ENCODE measurements at regions not wholly inside any gene's neighbourhood (a gene's known extent, or its start where the extent isn't known, plus 50 kb on each side); places are given as distances from the start of the nearest gene placed in this dataset.

DNA sequence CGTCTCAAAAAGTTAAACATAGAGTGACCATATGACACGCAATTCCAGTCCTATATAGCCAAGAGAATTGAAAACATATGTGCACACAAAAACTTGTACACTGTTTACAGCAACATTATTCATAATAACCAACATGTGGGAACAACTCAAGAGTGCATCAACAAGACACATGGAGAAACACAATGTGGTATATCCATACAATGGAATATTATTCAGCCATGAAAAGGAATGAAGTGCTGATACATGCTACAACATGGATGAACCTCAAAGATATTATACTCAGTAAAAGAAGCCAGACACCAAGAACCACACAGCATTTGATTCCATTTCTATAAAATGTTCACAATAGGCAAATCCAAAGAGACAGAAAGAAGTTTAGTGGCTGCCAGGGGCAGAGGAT is 317.0 kb downstream of the NSG2 start:
- no peak for DNase-seq
- Mint-ChIP-seq H3K36me3 (ENCODE audit: low read depth) (no peaks in the 10 kb centered on the region), H3K9me3 (peaks cover 14% of the 10 kb centered on the region), H3K4me3 (no peak overlapping the region), H3K27me3 (ENCODE audit: low read depth) (no peaks in the 10 kb centered on the region), H3K4me1 (ENCODE audit: low read depth) (no peaks in the 10 kb centered on the region), H3K27ac (no peak overlapping the region)
- intact Hi-C loops (cut with micrococcal nuclease) = no loop called here
- CTCF ChIA-PET = no interaction called here

DNA sequence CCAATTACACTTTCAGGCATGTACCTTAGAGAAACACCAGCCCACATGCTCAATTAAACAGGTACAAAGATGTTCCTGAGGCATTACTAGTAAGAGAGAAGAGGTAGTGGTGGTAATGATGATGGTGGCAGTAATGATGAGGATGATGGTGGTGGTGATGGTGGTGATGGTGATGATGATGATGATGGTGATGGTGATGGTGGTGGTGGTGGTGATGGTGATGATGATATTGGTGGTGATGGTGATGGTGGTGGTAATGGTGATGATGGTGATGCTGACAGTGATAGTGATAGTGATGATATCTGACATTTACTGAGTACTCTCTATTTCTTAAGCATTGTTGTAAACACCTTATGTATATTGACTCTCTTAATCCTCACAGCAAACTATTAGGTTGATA is 318.4 kb downstream of the NSG2 start:
- no peak for DNase-seq
- Mint-ChIP-seq H3K4me3 (no peak overlapping the region), H3K27me3 (ENCODE audit: low read depth) (no peaks in the 10 kb centered on the region), H3K36me3 (ENCODE audit: low read depth) (no peaks in the 10 kb centered on the region), H3K9me3 (peaks cover 14% of the 10 kb centered on the region), H3K27ac (no peak overlapping the region), H3K4me1 (ENCODE audit: low read depth) (no peaks in the 10 kb centered on the region)
- intact Hi-C loops (cut with micrococcal nuclease) = no loop called here
- CTCF ChIA-PET = no interaction called here

DNA sequence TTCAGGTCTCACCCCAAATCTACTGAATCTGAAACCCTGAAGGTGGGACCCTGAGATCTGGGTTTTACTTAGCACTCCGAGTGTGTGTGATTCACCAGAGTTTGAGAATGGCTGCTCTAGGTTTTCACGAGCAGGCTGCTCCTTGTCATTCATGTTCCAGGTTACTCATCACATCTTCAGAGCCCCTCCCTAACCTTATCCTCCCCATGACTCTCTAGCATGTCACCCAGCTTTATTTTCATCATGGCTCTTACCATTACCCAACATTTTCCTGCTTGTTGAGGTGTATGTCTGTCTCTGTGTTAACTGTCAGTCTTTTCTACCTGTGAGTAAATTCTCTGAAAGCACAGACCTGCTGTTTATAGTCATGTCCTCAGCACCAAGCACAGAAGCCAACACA is 319.2 kb downstream of the NSG2 start:
- CTCF ChIA-PET = no interaction called here

GRCh38 chr5:174371600-174372094 is 326.1 kb downstream of the NSG2 start:
- no peak for DNase-seq
- H3K4me1 Mint-ChIP-seq (ENCODE audit: low read depth) = no peaks in the 10 kb centered on the region
- intact Hi-C loops (cut with micrococcal nuclease) = no loop called here
- peaks cover 2% of the 10 kb centered on the region for H3K9me3 Mint-ChIP-seq
- peaks cover 6% of the 10 kb centered on the region for H3K27me3 Mint-ChIP-seq (ENCODE audit: low read depth)
- H3K27ac Mint-ChIP-seq = no peak overlapping the region
- no peak overlapping the region for H3K4me3 Mint-ChIP-seq
- CTCF ChIA-PET = no interaction called here
- H3K36me3 Mint-ChIP-seq (ENCODE audit: low read depth) = no peaks in the 10 kb centered on the region

More for the DNA sequence above, 319.2 kb downstream of the NSG2 start:
- H3K9me3 Mint-ChIP-seq = peaks cover 13% of the 10 kb centered on the region
- H3K27me3 Mint-ChIP-seq (ENCODE audit: low read depth) = no peaks in the 10 kb centered on the region
- H3K4me1 Mint-ChIP-seq (ENCODE audit: low read depth) = no peaks in the 10 kb centered on the region
- DNase-seq = no peak
- intact Hi-C loops (cut with micrococcal nuclease) = no loop called here
- H3K4me3 Mint-ChIP-seq = no peak overlapping the region
- no peaks in the 10 kb centered on the region for H3K36me3 Mint-ChIP-seq (ENCODE audit: low read depth)
- no peak overlapping the region for H3K27ac Mint-ChIP-seq

DNA sequence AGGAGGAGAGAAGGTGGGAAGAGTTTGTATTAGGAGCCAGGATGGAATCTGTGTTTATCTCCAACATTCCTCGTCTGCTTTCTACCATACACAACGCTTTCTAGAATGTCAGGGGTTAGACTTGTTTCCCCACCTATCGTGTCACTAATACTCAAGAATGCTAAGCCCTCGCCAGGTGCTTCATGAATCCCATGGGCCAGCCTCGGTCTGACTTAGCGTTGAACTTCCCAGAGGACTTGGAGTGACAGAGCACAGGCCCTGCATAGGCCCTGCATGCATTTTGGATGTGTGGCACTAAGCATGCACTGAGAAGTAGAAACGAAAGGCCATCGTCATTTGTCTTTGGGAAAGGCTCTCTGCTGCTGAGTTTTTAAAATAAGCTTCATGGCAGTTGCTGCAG is 328.7 kb downstream of the NSG2 start:
- intact Hi-C loops (cut with micrococcal nuclease) = no loop called here
- CTCF ChIA-PET = no interaction called here
- no peaks in the 10 kb centered on the region for H3K4me1 Mint-ChIP-seq (ENCODE audit: low read depth)
- no peak for DNase-seq
- no peaks in the 10 kb centered on the region for H3K36me3 Mint-ChIP-seq (ENCODE audit: low read depth)
- no peak overlapping the region for H3K27ac Mint-ChIP-seq
- peaks cover 6% of the 10 kb centered on the region for H3K27me3 Mint-ChIP-seq (ENCODE audit: low read depth)
- H3K9me3 Mint-ChIP-seq = peaks cover 2% of the 10 kb centered on the region
- H3K4me3 Mint-ChIP-seq = no peak overlapping the region

DNA sequence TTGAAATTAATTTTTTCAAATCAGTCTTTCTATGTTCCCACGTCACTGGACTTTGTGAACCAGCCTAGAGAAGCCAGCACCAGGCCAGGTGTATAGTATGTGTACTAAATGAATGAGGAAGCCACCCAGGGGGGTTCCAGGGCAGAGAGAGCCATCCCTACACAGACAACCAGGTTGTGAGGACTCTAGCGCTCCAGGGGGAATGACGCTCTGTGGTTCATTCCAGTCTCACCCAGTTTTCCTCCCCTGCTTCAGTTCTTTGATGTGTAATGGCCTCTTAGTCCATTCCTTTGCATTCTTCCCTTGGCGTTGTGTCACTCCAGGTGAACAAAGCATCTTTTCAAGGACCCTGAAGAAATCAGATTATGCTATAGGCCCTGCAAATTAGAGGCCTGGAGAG is 330.6 kb downstream of the NSG2 start:
- no peaks in the 10 kb centered on the region for H3K4me1 Mint-ChIP-seq (ENCODE audit: low read depth)
- intact Hi-C loops (cut with micrococcal nuclease) = no loop called here
- CTCF ChIA-PET = no interaction called here
- DNase-seq = no peak
- no peak overlapping the region for H3K4me3 Mint-ChIP-seq
- H3K36me3 Mint-ChIP-seq (ENCODE audit: low read depth) = no peaks in the 10 kb centered on the region
- no peak overlapping the region for H3K27ac Mint-ChIP-seq
- peaks cover 2% of the 10 kb centered on the region for H3K9me3 Mint-ChIP-seq
- H3K27me3 Mint-ChIP-seq (ENCODE audit: low read depth) = peaks cover 6% of the 10 kb centered on the region

GRCh38 chr5:174376726-174377373 is 331.3 kb downstream of the NSG2 start:
- Mint-ChIP-seq H3K4me1 (ENCODE audit: low read depth) (no peaks in the 10 kb centered on the region), H3K4me3 (no peak overlapping the region), H3K36me3 (ENCODE audit: low read depth) (no peaks in the 10 kb centered on the region), H3K27me3 (ENCODE audit: low read depth) (peaks cover 3% of the 10 kb centered on the region), H3K27ac (no peak overlapping the region), H3K9me3 (peaks cover 2% of the 10 kb centered on the region)
- intact Hi-C loops (cut with micrococcal nuclease) = no loop called here
- DNase-seq = no peak
- CTCF ChIA-PET = no interaction called here

DNA sequence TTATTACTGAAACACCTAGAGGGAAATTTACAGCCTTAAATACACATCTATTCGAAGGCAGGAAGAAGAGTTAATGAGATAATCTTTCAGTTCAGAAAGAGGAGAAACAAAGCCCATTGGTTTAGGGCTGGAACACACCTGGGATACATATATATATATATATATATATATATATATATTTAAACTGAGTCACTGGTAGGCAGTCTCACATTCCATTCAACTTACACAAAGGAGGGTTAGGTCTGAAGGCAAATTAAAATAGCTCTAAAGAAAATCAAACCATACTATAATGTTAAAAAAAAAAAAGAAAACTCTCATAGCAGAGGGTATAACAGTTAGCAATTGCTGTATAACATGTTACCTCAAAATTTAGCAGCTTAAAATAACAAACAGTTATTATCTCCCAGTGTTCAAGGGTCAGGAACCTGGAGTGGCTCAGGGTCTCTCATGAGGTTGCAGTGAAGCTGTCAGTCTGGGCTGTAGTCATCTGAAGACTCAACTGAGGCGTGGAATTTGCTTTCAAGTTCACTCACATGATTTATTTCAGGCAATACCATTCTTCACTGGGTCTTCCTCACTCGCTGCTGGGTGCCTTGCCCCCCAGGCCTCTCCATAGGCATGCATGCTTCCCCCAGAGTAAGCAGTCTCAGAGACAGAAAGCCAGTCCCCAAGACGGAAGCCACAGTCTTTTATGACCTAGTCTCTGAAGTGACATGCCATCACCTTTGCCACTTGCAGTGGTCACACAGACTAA is 332.8 kb downstream of the NSG2 start:
- Mint-ChIP-seq H3K27ac (no peak overlapping the region), H3K36me3 (ENCODE audit: low read depth) (no peaks in the 10 kb centered on the region), H3K4me1 (ENCODE audit: low read depth) (no peaks in the 10 kb centered on the region), H3K27me3 (ENCODE audit: low read depth) (peaks cover 5% of the 10 kb centered on the region), H3K4me3 (no peak overlapping the region), H3K9me3 (peaks cover 1% of the 10 kb centered on the region)
- CTCF ChIA-PET = interaction anchor here (0.6 kb wide), 1 partner anchor 33 kb away, joined by 3 read pairs; no protein-coding TSS in a partner anchor
- intact Hi-C loops (cut with micrococcal nuclease) = no loop called here
- no peak for DNase-seq

- CTCF ChIA-PET = no interaction called here
- no peaks in the 10 kb centered on the region for H3K36me3 Mint-ChIP-seq (ENCODE audit: low read depth)
- no peak overlapping the region for H3K27ac Mint-ChIP-seq
- no peak for DNase-seq
- intact Hi-C loops (cut with micrococcal nuclease) = no loop called here
- no peaks in the 10 kb centered on the region for H3K9me3 Mint-ChIP-seq
- no peak overlapping the region for H3K4me3 Mint-ChIP-seq
- H3K27me3 Mint-ChIP-seq (ENCODE audit: low read depth) = peaks cover 5% of the 10 kb centered on the region
- H3K4me1 Mint-ChIP-seq (ENCODE audit: low read depth) = no peaks in the 10 kb centered on the region
Measured at GRCh38 chr5:174380311-174380710, 334.8 kb downstream of the NSG2 start.

DNA sequence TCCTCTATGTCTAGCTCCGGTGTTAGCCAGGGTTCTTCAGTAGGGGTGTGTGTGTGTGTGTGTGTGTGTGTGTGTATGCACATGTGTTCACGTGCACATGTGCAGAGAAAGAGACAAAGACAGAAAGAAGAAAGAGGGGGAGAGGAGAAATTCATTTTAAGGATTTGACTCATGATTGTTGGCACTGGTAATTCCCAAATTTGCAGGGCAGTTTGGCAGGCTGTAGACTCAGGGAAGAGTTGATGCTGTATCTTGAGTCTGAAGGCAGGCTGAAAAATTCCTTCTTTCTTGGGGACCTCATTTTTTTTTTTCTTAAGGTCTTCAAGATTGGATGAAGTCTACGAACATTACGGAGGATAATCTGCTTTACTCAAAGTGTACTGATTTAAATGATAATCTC is 335.7 kb downstream of the NSG2 start:
- no peak for DNase-seq
- no peaks in the 10 kb centered on the region for H3K9me3 Mint-ChIP-seq
- H3K36me3 Mint-ChIP-seq (ENCODE audit: low read depth) = no peaks in the 10 kb centered on the region
- H3K4me1 Mint-ChIP-seq (ENCODE audit: low read depth) = no peaks in the 10 kb centered on the region
- H3K4me3 Mint-ChIP-seq = no peak overlapping the region
- peaks cover 12% of the 10 kb centered on the region for H3K27me3 Mint-ChIP-seq (ENCODE audit: low read depth)
- CTCF ChIA-PET = no interaction called here
- intact Hi-C loops (cut with micrococcal nuclease) = no loop called here
- H3K27ac Mint-ChIP-seq = no peak overlapping the region

DNA sequence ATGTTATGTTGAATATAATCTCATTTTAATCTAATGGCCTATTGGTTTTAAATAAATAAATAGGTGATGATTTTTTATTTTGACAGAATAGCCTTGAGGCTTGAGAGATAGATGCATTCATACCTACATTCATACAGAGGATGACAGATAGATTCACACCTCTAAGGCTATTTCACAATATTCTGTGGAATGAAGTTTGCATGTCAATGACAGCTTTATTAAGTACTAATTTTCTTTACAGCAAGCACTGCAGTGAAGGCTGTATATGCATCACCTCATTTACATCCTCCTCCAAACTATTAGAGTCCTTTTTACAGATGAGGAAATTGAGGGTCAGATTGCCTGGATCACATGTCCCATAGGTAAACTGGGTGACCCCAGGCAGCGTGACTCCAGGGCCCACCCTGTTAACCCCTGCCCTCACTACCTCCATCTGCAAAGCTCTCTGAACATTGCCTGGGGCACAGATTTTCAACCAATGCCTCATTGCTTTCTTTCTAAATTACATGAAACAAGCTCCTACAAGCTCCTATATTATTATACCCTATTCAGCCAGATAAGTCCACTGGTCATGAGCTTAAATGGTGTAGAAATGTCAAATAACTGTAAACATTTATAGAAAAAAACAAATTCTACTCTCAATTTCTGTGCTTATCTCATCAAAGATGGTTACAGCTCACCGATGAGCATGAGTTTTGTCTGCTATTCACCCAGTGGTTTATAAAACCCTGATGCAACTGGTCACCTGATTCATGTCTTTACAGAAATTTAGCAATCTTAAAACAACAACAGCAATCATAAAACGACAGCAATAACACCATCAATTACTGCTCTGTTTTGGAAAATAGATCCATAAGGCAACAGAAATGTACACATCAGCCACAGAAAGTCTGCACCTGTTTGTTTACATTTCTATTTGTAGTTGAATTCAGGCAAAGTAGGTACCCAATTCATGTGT is 338.0 kb downstream of the NSG2 start:
- no peak for DNase-seq
- Mint-ChIP-seq H3K27me3 (ENCODE audit: low read depth) (peaks cover 12% of the 10 kb centered on the region), H3K27ac (no peak overlapping the region), H3K9me3 (no peaks in the 10 kb centered on the region), H3K4me1 (ENCODE audit: low read depth) (no peaks in the 10 kb centered on the region), H3K4me3 (no peak overlapping the region), H3K36me3 (ENCODE audit: low read depth) (no peaks in the 10 kb centered on the region)
- CTCF ChIA-PET = no interaction called here
- intact Hi-C loops (cut with micrococcal nuclease) = no loop called here

GRCh38 chr5:174384509-174384947 is 339.0 kb downstream of the NSG2 start:
- H3K36me3 Mint-ChIP-seq (ENCODE audit: low read depth) = no peaks in the 10 kb centered on the region
- H3K9me3 Mint-ChIP-seq = no peaks in the 10 kb centered on the region
- intact Hi-C loops (cut with micrococcal nuclease) = no loop called here
- DNase-seq = no peak
- H3K27me3 Mint-ChIP-seq (ENCODE audit: low read depth) = peaks cover 12% of the 10 kb centered on the region
- H3K4me1 Mint-ChIP-seq (ENCODE audit: low read depth) = no peaks in the 10 kb centered on the region
- no peak overlapping the region for H3K27ac Mint-ChIP-seq
- CTCF ChIA-PET = no interaction called here
- no peak overlapping the region for H3K4me3 Mint-ChIP-seq
